ENCODE measurements at regions not wholly inside any gene's neighbourhood (a gene's known extent, or its start where the extent isn't known, plus 50 kb on each side); places are given as distances from the start of the nearest gene placed in this dataset.

DNA sequence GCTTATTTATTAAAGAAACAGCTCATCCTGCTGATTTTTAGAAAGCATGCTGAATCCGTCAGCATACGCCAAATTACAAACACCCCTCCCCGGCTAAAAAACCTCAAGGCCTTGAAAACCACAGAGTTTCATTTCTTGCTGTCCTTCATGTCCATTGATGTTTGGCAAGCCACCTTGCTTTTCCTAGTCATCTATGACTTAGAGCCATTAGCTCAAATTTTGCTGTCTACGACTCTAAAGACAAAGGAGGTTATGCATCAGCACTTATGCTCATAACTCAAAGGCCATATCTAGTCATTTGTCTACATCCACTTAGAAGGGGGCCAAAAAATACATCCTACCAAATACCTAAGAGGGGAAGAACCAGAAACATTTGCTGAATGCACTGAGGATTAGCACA lies 925.1 kb downstream of the PCDH7 start:
- TF ChIP-seq SNAI2 (CRISPR knock-in tag; IDR thresholded peaks at IDR 0.05), result no peak
- no peak for TF ChIP-seq ZC3H10 (CRISPR knock-in tag; IDR thresholded peaks at IDR 0.05)
- TF ChIP-seq, protein P1, sequence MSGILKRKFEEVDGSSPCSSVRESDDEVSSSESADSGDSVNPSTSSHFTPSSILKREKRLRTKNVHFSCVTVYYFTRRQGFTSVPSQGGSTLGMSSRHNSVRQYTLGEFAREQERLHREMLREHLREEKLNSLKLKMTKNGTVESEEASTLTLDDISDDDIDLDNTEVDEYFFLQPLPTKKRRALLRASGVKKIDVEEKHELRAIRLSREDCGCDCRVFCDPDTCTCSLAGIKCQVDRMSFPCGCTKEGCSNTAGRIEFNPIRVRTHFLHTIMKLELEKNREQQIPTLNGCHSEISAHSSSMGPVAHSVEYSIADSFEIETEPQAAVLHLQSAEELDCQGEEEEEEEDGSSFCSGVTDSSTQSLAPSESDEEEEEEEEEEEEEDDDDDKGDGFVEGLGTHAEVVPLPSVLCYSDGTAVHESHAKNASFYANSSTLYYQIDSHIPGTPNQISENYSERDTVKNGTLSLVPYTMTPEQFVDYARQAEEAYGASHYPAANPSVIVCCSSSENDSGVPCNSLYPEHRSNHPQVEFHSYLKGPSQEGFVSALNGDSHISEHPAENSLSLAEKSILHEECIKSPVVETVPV (CRISPR knock-in tag; IDR thresholded peaks at IDR 0.05), result no peak
- TF ChIP-seq RARB (CRISPR knock-in tag; IDR thresholded peaks at IDR 0.05), result no peak
- TF ChIP-seq, protein P2, sequence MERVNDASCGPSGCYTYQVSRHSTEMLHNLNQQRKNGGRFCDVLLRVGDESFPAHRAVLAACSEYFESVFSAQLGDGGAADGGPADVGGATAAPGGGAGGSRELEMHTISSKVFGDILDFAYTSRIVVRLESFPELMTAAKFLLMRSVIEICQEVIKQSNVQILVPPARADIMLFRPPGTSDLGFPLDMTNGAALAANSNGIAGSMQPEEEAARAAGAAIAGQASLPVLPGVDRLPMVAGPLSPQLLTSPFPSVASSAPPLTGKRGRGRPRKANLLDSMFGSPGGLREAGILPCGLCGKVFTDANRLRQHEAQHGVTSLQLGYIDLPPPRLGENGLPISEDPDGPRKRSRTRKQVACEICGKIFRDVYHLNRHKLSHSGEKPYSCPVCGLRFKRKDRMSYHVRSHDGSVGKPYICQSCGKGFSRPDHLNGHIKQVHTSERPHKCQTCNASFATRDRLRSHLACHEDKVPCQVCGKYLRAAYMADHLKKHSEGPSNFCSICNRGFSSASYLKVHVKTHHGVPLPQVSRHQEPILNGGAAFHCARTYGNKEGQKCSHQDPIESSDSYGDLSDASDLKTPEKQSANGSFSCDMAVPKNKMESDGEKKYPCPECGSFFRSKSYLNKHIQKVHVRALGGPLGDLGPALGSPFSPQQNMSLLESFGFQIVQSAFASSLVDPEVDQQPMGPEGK (CRISPR knock-in tag; IDR thresholded peaks at IDR 0.05; ENCODE audit: borderline replicate concordance), result no peak
- no peak for TF ChIP-seq TOX (CRISPR knock-in tag; IDR thresholded peaks at IDR 0.05; ENCODE audit: borderline replicate concordance)
- TF ChIP-seq ZNF8 (CRISPR knock-in tag; IDR thresholded peaks at IDR 0.05), result no peak
- TF ChIP-seq OSR1 (CRISPR knock-in tag; IDR thresholded peaks at IDR 0.05), result no peak
- no peak for TF ChIP-seq CSDC2 (CRISPR knock-in tag; IDR thresholded peaks at IDR 0.05)
- no peak for TF ChIP-seq ZNF565 (CRISPR knock-in tag; conservative IDR thresholded peaks at IDR 0.05; ENCODE audit: low read depth)
- no peak for TF ChIP-seq POU6F1 (CRISPR knock-in tag; IDR thresholded peaks at IDR 0.05; ENCODE audit: borderline replicate concordance, low read depth)
- TF ChIP-seq ISL1 (CRISPR knock-in tag; IDR thresholded peaks at IDR 0.05), result no peak
- TF ChIP-seq PPARA (CRISPR knock-in tag; IDR thresholded peaks at IDR 0.05; ENCODE audit: borderline replicate concordance), result no peak
- no peak for TF ChIP-seq TCF4 (CRISPR knock-in tag; IDR thresholded peaks at IDR 0.05; ENCODE audit: borderline replicate concordance)
- no peak for TF ChIP-seq ZFP3 (CRISPR knock-in tag; IDR thresholded peaks at IDR 0.05)
- TF ChIP-seq GLIS3 (CRISPR knock-in tag; IDR thresholded peaks at IDR 0.05), result no peak
- no peak for ATAC-seq

DNA sequence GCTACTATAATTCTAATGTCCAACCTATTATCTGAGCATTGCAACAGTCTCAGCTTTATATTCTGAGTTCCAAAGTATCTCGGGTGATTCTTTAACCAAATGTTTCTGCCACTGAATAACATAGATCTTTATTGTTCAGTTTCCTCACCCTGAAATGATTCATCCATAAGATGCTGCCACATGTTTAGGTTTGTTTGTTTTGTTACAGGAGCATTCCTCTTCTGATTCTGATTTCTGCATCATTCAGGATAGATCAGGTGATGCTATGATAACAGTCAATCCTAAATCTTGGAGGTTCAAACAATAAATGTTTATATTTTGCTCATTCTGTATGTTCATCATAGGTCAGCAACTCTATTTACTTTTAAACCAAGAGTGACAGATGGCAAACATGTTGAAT lies 927.6 kb downstream of the PCDH7 start:
- TF ChIP-seq ZNF8 (CRISPR knock-in tag; IDR thresholded peaks at IDR 0.05) (no peak), ZNF70 (CRISPR knock-in tag; IDR thresholded peaks at IDR 0.05) (no peak), ARNTL (CRISPR knock-in tag; IDR thresholded peaks at IDR 0.05; ENCODE audit: borderline replicate concordance, low read depth) (no peak), ZC3H10 (CRISPR knock-in tag; IDR thresholded peaks at IDR 0.05) (no peak), GLIS3 (CRISPR knock-in tag; IDR thresholded peaks at IDR 0.05) (no peak), RARB (CRISPR knock-in tag; IDR thresholded peaks at IDR 0.05) (no peak), ISL1 (CRISPR knock-in tag; IDR thresholded peaks at IDR 0.05) (no peak), PPARA (CRISPR knock-in tag; IDR thresholded peaks at IDR 0.05; ENCODE audit: borderline replicate concordance) (no peak), BACH2 (CRISPR knock-in tag; IDR thresholded peaks at IDR 0.05; ENCODE audit: borderline replicate concordance) (no peak), ZFP3 (CRISPR knock-in tag; IDR thresholded peaks at IDR 0.05) (no peak)
- TF ChIP-seq, protein P1 (CRISPR knock-in tag; IDR thresholded peaks at IDR 0.05), result no peak

GRCh38 chr4:31649878-31650277 lies 929.7 kb downstream of the PCDH7 start:
- TF ChIP-seq SNAI2 (CRISPR knock-in tag; IDR thresholded peaks at IDR 0.05) (no peak), ZNF565 (CRISPR knock-in tag; conservative IDR thresholded peaks at IDR 0.05; ENCODE audit: low read depth) (no peak), BACH2 (CRISPR knock-in tag; IDR thresholded peaks at IDR 0.05; ENCODE audit: borderline replicate concordance) (no peak), ISL1 (CRISPR knock-in tag; IDR thresholded peaks at IDR 0.05) (no peak), CREB5 (CRISPR knock-in tag; IDR thresholded peaks at IDR 0.05; ENCODE audit: low read depth) (no peak), ARNTL (CRISPR knock-in tag; IDR thresholded peaks at IDR 0.05; ENCODE audit: borderline replicate concordance, low read depth) (no peak), ZFP3 (CRISPR knock-in tag; IDR thresholded peaks at IDR 0.05) (no peak), CSDC2 (CRISPR knock-in tag; IDR thresholded peaks at IDR 0.05) (no peak)
- ATAC-seq, result no peak

More for the DNA sequence above, 927.6 kb downstream of the PCDH7 start:
- no peak for ATAC-seq

DNA sequence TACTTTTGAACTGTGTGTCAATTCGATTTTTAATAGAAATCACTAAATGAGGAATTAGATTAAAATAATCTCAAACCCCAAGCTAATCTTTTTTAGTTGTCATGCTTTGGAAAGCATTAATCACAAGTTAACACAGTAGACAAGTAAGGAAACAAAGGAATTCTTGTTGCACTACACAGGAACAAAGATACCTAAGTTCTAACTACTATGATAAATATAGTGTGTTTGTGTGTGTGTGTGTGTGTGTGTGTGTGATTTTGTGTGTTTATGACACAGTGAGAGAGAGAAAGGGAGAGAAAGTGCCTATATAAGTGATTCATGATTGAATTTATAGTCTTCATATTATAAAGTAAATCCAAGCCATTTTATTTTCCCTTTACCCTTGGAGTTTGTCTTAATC lies 931.4 kb downstream of the PCDH7 start:
- TF ChIP-seq OSR1 (CRISPR knock-in tag; IDR thresholded peaks at IDR 0.05) (no peak), TSHZ2 (CRISPR knock-in tag; IDR thresholded peaks at IDR 0.05) (no peak), ZNF70 (CRISPR knock-in tag; IDR thresholded peaks at IDR 0.05) (no peak), ZC3H10 (CRISPR knock-in tag; IDR thresholded peaks at IDR 0.05) (no peak), ARNTL (CRISPR knock-in tag; IDR thresholded peaks at IDR 0.05; ENCODE audit: borderline replicate concordance, low read depth) (no peak), ISL1 (CRISPR knock-in tag; IDR thresholded peaks at IDR 0.05) (no peak), TOX (CRISPR knock-in tag; IDR thresholded peaks at IDR 0.05; ENCODE audit: borderline replicate concordance) (no peak), BACH2 (CRISPR knock-in tag; IDR thresholded peaks at IDR 0.05; ENCODE audit: borderline replicate concordance) (no peak), ZNF565 (CRISPR knock-in tag; conservative IDR thresholded peaks at IDR 0.05; ENCODE audit: low read depth) (no peak)
- no peak for ATAC-seq

All from SK-N-SH treated with all-trans-retinoic acid at 6 μM for 48 hours (cell line).